IMR-90 (cell line): ENCODE measurements at regions not wholly inside any gene's neighbourhood (a gene's known extent, or its start where the extent isn't known, plus 50 kb on each side); places are given as distances from the start of the nearest gene placed in this dataset.
A peak's percentile ranks its signal among the peaks of the same experiment; 100 is the strongest.

Source experiments
- ATAC-seq: fragments of 200-7000 bp; cut with Tn5 transposase; 2 replicates; pipeline ENCODE4 v1.9.1; 2020; ENCODE audit warnings: low read depth, mild to moderate bottlenecking, moderate library complexity
- BruUV-seq: library from RNA; stranded (reverse); fragments of 400-500 nt; replicated peaks from 2 replicates; lab custom pipeline; 2021; lab: Mats Ljungman, UMichigan
- CTCF ChIA-PET: fragments of 300-600 bp; formaldehyde crosslinking; extraction: SDS; loops from one replicate; lab custom pipeline; 2021; ENCODE audit warnings: antibody characterized with exemption; lab: Yijun Ruan, JAX
- POLR2A ChIA-PET: fragments of 300-600 bp; sonication (Branson Sonifier 250); formaldehyde crosslinking; loops from one replicate; lab custom pipeline; 2022; ENCODE audit warnings: antibody characterized with exemption; ENCODE audit not compliant: unreplicated experiment; lab: Charles Lee
- DNase-seq: peaks from one replicate; pipeline ENCODE4 v3.0.0; 2013
- H2AFZ ChIP-seq: replicated peaks from 2 replicates; pipeline ENCODE3; 2013; ENCODE audit warnings: low read length, mild to moderate bottlenecking; ENCODE audit not compliant: poor library complexity
- H2AK5ac ChIP-seq: 2 replicates; pipeline ENCODE4 v1.6.1; 2013; ENCODE audit warnings: low read depth, low read length, inconsistent platforms
- H2AK9ac ChIP-seq: replicated peaks from 2 replicates; pipeline ENCODE3; 2013; ENCODE audit warnings: mild to moderate bottlenecking, low read depth, low read length, moderate library complexity; ENCODE audit not compliant: poor library complexity
- H2BK120ac ChIP-seq: 2 replicates; pipeline ENCODE4 v1.6.1; 2013; ENCODE audit warnings: low read depth, low read length, inconsistent platforms
- H2BK15ac ChIP-seq: 3 replicates; pipeline ENCODE4 v1.6.1; 2013; ENCODE audit warnings: low read depth, low read length, inconsistent platforms
- H2BK20ac ChIP-seq: 2 replicates; pipeline ENCODE4 v1.6.1; 2013; ENCODE audit warnings: low read depth, mild to moderate bottlenecking, inconsistent platforms, low read length, moderate library complexity
- H2BK5ac ChIP-seq: 2 replicates; pipeline ENCODE4 v1.6.1; 2013; ENCODE audit warnings: mild to moderate bottlenecking, low read depth, low read length, inconsistent platforms; ENCODE audit not compliant: poor library complexity, severe bottlenecking
- H3K14ac ChIP-seq: replicated peaks from 2 replicates; pipeline ENCODE4 v1.6.1; 2013; ENCODE audit warnings: low read depth, low read length, inconsistent platforms
- H3K18ac ChIP-seq: 2 replicates; pipeline ENCODE4 v1.6.1; 2013; ENCODE audit warnings: low read depth, low read length, control low read depth
- H3K23ac ChIP-seq: 2 replicates; pipeline ENCODE4 v1.6.1; 2013; ENCODE audit warnings: low read depth, low read length, inconsistent platforms
- H3K27ac ChIP-seq: 2 replicates; pipeline ENCODE4 v1.5.1; 2013; ENCODE audit warnings: mild to moderate bottlenecking, control low read depth, low read length; ENCODE audit not compliant: insufficient read depth
- H3K27me3 ChIP-seq: 2 replicates; pipeline ENCODE4 v1.6.1; 2013; ENCODE audit warnings: low read length; ENCODE audit not compliant: control insufficient read depth, insufficient read depth
- H3K36me3 ChIP-seq: 2 replicates; pipeline ENCODE4 v1.6.1; 2013; ENCODE audit warnings: low read length, mixed read lengths; ENCODE audit not compliant: control insufficient read depth, insufficient read depth
- H3K4ac ChIP-seq: 2 replicates; pipeline ENCODE4 v1.6.1; 2013; ENCODE audit warnings: low read depth, low read length, inconsistent platforms
- H3K4me1 ChIP-seq: 2 replicates; pipeline ENCODE4 v1.6.1; 2013; ENCODE audit warnings: low read length, mixed read lengths; ENCODE audit not compliant: control insufficient read depth, insufficient read depth
- H3K4me2 ChIP-seq: 2 replicates; pipeline ENCODE4 v1.6.1; 2013; ENCODE audit warnings: low read depth, mild to moderate bottlenecking, control low read depth, low read length, moderate library complexity
- H3K4me3 ChIP-seq: 2 replicates; pipeline ENCODE4 v1.5.1; 2013; ENCODE audit warnings: low read depth, mild to moderate bottlenecking, control low read depth, low read length, moderate library complexity; ENCODE audit not compliant: insufficient read depth
- H3K56ac ChIP-seq: 2 replicates; pipeline ENCODE4 v1.6.1; 2013; ENCODE audit warnings: low read length, inconsistent platforms; ENCODE audit not compliant: insufficient read depth; ENCODE audit errors: extremely low read depth
- H3K79me1 ChIP-seq, 2 experiments: 2 replicates each; pipeline ENCODE4 v1.6.1; 2013; ENCODE audit warnings: low read length in 2 of 2, inconsistent platforms in 1 of 2, low read depth in 1 of 2
- H3K9ac ChIP-seq: 2 replicates; pipeline ENCODE4 v1.6.1; 2013; ENCODE audit warnings: low read depth, low read length, control low read depth
- H3K9me1 ChIP-seq: 2 replicates; pipeline ENCODE4 v1.6.1; 2013; ENCODE audit warnings: low read length, inconsistent platforms; ENCODE audit not compliant: insufficient read depth
- H3K9me3 ChIP-seq: 2 replicates; pipeline ENCODE4 v1.6.1; 2013; ENCODE audit warnings: low read length; ENCODE audit not compliant: control insufficient read depth, insufficient read depth
- H4K20me1 ChIP-seq: 2 replicates; pipeline ENCODE4 v1.6.1; 2013; ENCODE audit warnings: low read length, inconsistent platforms; ENCODE audit not compliant: insufficient read depth
- H4K5ac ChIP-seq: 2 replicates; pipeline ENCODE4 v1.6.1; 2013; ENCODE audit warnings: mild to moderate bottlenecking, low read depth, low read length, control low read depth
- H4K8ac ChIP-seq, 2 experiments: 2 replicates each; pipeline ENCODE4 v1.6.1; 2013; ENCODE audit warnings: low read depth in 2 of 2, low read length in 2 of 2, control low read depth in 1 of 2, inconsistent platforms in 1 of 2
- H4K91ac ChIP-seq: 2 replicates; pipeline ENCODE4 v1.6.1; 2013; ENCODE audit warnings: low read depth, low read length, inconsistent platforms; ENCODE audit not compliant: insufficient read depth
- BHLHE40 ChIP-seq: fragments of 150-350 bp; IDR thresholded peaks from 2 replicates; pipeline ENCODE4 v1.6.1; 2016; ENCODE audit warnings: mild to moderate bottlenecking, low read depth, low read length
- CEBPB ChIP-seq: IDR thresholded peaks from 2 replicates; pipeline ENCODE4 v1.6.1; 2012; ENCODE audit warnings: low read depth, low read length, improper control_type of control experiment
- CHD1 ChIP-seq: IDR thresholded peaks from 2 replicates; pipeline ENCODE4 v1.6.1; 2012; ENCODE audit warnings: low read depth, low read length, improper control_type of control experiment
- CTCF ChIP-seq: conservative IDR thresholded peaks from 2 replicates; pipeline ENCODE4 v1.5.1; 2012; ENCODE audit warnings: mild to moderate bottlenecking, low read depth, low read length, improper control_type of control experiment
- ELK1 ChIP-seq: fragments of 150-350 bp; IDR thresholded peaks from 2 replicates; pipeline ENCODE4 v1.6.1; 2016; ENCODE audit warnings: low read depth, mild to moderate bottlenecking, low read length, moderate library complexity, borderline replicate concordance
- FOS ChIP-seq: fragments of 150-350 bp; IDR thresholded peaks from 2 replicates; pipeline ENCODE4 v1.6.1; 2016; ENCODE audit warnings: low read depth, low read length
- MAFK ChIP-seq: IDR thresholded peaks from 2 replicates; pipeline ENCODE4 v1.6.1; 2012; ENCODE audit warnings: low read depth, low read length, improper control_type of control experiment
- MAZ ChIP-seq: IDR thresholded peaks from 2 replicates; pipeline ENCODE4 v1.6.1; 2012; ENCODE audit warnings: low read depth, mild to moderate bottlenecking, low read length, improper control_type of control experiment, moderate library complexity, borderline replicate concordance
- MXI1 ChIP-seq: IDR thresholded peaks from 2 replicates; pipeline ENCODE4 v1.6.1; 2012; ENCODE audit warnings: low read depth, mild to moderate bottlenecking, low read length, moderate library complexity, borderline replicate concordance
- NFE2L2 ChIP-seq: fragments of 150-350 bp; IDR thresholded peaks from 2 replicates; pipeline ENCODE4 v1.6.1; 2016; ENCODE audit warnings: low read depth, mild to moderate bottlenecking, low read length
- POLR2A ChIP-seq: IDR thresholded peaks from 2 replicates; pipeline ENCODE4 v1.6.1; 2012; ENCODE audit warnings: mild to moderate bottlenecking, low read depth, low read length
- RAD21 ChIP-seq: IDR thresholded peaks from 2 replicates; pipeline ENCODE4 v1.6.1; 2012; ENCODE audit warnings: low read length, improper control_type of control experiment
- RCOR1 ChIP-seq: IDR thresholded peaks from 2 replicates; pipeline ENCODE4 v1.6.1; 2012; ENCODE audit warnings: mild to moderate bottlenecking, low read length, improper control_type of control experiment; ENCODE audit not compliant: insufficient replicate concordance
- RFX5 ChIP-seq: IDR thresholded peaks from 2 replicates; pipeline ENCODE4 v1.8.0; 2012; ENCODE audit warnings: low read depth, mild to moderate bottlenecking, low read length, moderate library complexity
- SMC3 ChIP-seq: fragments of 150-350 bp; IDR thresholded peaks from 2 replicates; pipeline ENCODE4 v1.6.1; 2016; ENCODE audit warnings: low read depth, mild to moderate bottlenecking, antibody characterized with exemption, low read length, moderate library complexity
- USF2 ChIP-seq: fragments of 150-350 bp; IDR thresholded peaks from 2 replicates; pipeline ENCODE4 v1.6.1; 2017; ENCODE audit warnings: mild to moderate bottlenecking, antibody characterized with exemption, low read length, low read depth
- WGBS, 2 experiments: methylation state at CpG; one replicate each; pipeline versions ENCODE4 v1.1.5 to v1.1.7; 2013; ENCODE audit warnings: missing lambda C conversion rate in 2 of 2; ENCODE audit not compliant: insufficient read length in 1 of 2; ENCODE audit errors: extremely low coverage in 2 of 2; 5-methylcytosine and 5-hydroxymethylcytosine counted together
- dilution Hi-C: fragments of 300-500 bp; cut with HindIII; formaldehyde crosslinking; loops from one replicate; pipeline ENCODE4 v1.14.3; 2018; ENCODE audit warnings: low sequenced_read_pairs; ENCODE audit not compliant: unreplicated experiment
- in situ Hi-C: fragments of 300-500 bp; cut with MboI; formaldehyde crosslinking; loops from 3 replicates; pipeline ENCODE4 v1.14.3; 2019; ENCODE audit warnings: low sequenced_read_pairs, inconsistent platforms, mixed read lengths
- intact Hi-C: fragments of 100-400 bp; cut with micrococcal nuclease; formaldehyde crosslinking; loops from 2 replicates; pipeline ENCODE4 v1.10.0; 2022

- H4K20me1 ChIP-seq, result no peaks in the 10 kb centered on the region
- intact Hi-C loops, result no loop called here
- ATAC-seq (no peak), DNase-seq (no peak)
- peak overlapping the region; percentile 94 for H3K4ac ChIP-seq
- peak overlapping the region; percentile 91 for H4K5ac ChIP-seq
- in situ Hi-C loops, result no loop called here
- no peak for TF ChIP-seq RCOR1
- TF ChIP-seq RAD21, result no peak
- no peak for TF ChIP-seq MAFK
- no peak for TF ChIP-seq USF2
- no peak for TF ChIP-seq SMC3
- TF ChIP-seq ELK1, result no peak
- no peak for TF ChIP-seq RFX5
- no peak for TF ChIP-seq MXI1
- no peak for TF ChIP-seq NFE2L2
- no peak for TF ChIP-seq MAZ
- no peak for TF ChIP-seq FOS
- TF ChIP-seq CEBPB, result no peak
- TF ChIP-seq BHLHE40, result no peak
- TF ChIP-seq CTCF, result no peak
- no peak for TF ChIP-seq CHD1
- no peak for TF ChIP-seq POLR2A
- no peaks in the 10 kb centered on the region for H3K27me3 ChIP-seq
- H3K18ac ChIP-seq, result peak overlapping the region; percentile 82
- H3K79me1 ChIP-seq, result peaks cover 6 to 11% of the 10 kb centered on the region in 2 experiments; a peak in 3 of 4 replicates
- no peaks in the 10 kb centered on the region for H3K9me3 ChIP-seq
- CTCF ChIA-PET, result no interaction called here
- peak overlapping the region; percentile 81 for H2AK5ac ChIP-seq
- dilution Hi-C loops, result no loop called here
- peaks cover 11% of the 10 kb centered on the region for H3K9me1 ChIP-seq
- H2BK15ac ChIP-seq, result peak overlapping the region; percentile 51; the same call in 2 of the 3 replicates
- H3K14ac ChIP-seq, result peak overlapping the region; percentile 87
- POLR2A ChIA-PET, result no interaction called here
- H2AK9ac ChIP-seq, result peak overlapping the region; percentile 79
- peak overlapping the region; percentile 2 for H2BK5ac ChIP-seq
- H3K27ac ChIP-seq, result peak overlapping the region; percentile 73
- H3K9ac ChIP-seq, result peak overlapping the region; percentile 56
- BruUV-seq, result no TSS peak
- no peak overlapping the region for H3K4me3 ChIP-seq
- H2BK120ac ChIP-seq, result peak overlapping the region; percentile 95
- H4K91ac ChIP-seq, result peak overlapping the region; percentile 88
- H3K4me1 ChIP-seq, result peaks cover 34% of the 10 kb centered on the region
- 45% methylated on average over 7 of the region's 8 CpGs; no CpG with 5 or more reads in 1 of the 2 experiments for WGBS, 2 experiments
- peak overlapping the region; percentile 51 to 93 for H4K8ac ChIP-seq
- H3K36me3 ChIP-seq, result no peaks in the 10 kb centered on the region
- peak overlapping the region; percentile 35 for H3K4me2 ChIP-seq
- peak overlapping the region; percentile 66 for H3K23ac ChIP-seq
- peak overlapping the region; percentile 90 for H2BK20ac ChIP-seq
- peak overlapping the region; percentile 72 for H2AFZ ChIP-seq
- H3K56ac ChIP-seq, result peak overlapping the region; percentile 40; the same call in 1 of the 2 replicates
These were observed 387.6 kb upstream of the TNP1 start for GRCh38 chr2:217247476-217247875.
